PC-9 (cell line): ENCODE measurements at regions not wholly inside any gene's neighbourhood (a gene's known extent, or its start where the extent isn't known, plus 50 kb on each side); places are given as distances from the start of the nearest gene placed in this dataset.
"Not testable (repeated sequence)": the region's sequence is repeated elsewhere in the genome, so short reads cannot be mapped to it uniquely, and the experiment has no call there.

ENCODE experiments used
- EZH2 ChIP-seq: fragments of 200-600 bp; sonication (generic); IDR thresholded peaks from 2 replicates; pipeline ENCODE4 v1.8.0; 2017; ENCODE audit warnings: antibody characterized with exemption, low read depth
- TF ChIP-seq, protein P1 (sequence below): fragments of 200-600 bp; sonication (generic); conservative IDR thresholded peaks from 2 replicates; pipeline ENCODE4 v1.6.1; 2017; ENCODE audit warnings: mixed run types, antibody characterized with exemption, mild to moderate bottlenecking, moderate library complexity

DNA sequence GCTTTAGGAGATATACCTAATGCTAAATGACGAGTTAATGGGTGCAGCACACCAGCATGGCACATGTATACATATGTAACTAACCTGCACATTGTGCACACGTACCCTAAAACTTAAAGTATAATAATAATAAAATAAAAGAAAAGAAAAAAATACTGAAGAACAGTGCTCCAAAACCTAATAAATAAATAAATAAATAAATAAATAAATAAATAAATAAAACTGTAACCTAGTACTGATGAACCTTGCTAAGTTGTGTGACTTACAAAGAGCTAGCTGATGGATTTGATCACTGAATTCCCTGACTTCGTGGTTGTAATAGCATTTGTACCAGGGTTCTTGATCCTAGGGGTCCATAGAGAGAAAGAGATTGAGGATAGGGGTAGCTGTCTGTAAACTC, 258.6 kb downstream of the HNRNPD start:
- TF ChIP-seq, protein P1, sequence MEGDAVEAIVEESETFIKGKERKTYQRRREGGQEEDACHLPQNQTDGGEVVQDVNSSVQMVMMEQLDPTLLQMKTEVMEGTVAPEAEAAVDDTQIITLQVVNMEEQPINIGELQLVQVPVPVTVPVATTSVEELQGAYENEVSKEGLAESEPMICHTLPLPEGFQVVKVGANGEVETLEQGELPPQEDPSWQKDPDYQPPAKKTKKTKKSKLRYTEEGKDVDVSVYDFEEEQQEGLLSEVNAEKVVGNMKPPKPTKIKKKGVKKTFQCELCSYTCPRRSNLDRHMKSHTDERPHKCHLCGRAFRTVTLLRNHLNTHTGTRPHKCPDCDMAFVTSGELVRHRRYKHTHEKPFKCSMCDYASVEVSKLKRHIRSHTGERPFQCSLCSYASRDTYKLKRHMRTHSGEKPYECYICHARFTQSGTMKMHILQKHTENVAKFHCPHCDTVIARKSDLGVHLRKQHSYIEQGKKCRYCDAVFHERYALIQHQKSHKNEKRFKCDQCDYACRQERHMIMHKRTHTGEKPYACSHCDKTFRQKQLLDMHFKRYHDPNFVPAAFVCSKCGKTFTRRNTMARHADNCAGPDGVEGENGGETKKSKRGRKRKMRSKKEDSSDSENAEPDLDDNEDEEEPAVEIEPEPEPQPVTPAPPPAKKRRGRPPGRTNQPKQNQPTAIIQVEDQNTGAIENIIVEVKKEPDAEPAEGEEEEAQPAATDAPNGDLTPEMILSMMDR: not testable (repeated sequence)
- not testable (repeated sequence) for TF ChIP-seq EZH2
